Ascending aorta (tissue), 2 donors: ENCODE measurements at regions not wholly inside any gene's neighbourhood (a gene's known extent, or its start where the extent isn't known, plus 50 kb on each side); places are given as distances from the start of the nearest gene placed in this dataset.
"Not testable (repeated sequence)": the region's sequence is repeated elsewhere in the genome, so short reads cannot be mapped to it uniquely, and the experiment has no call there.

ENCODE experiments used
- DNase-seq, 2 donors: peaks; one replicate each; pipeline ENCODE4 v3.0.0-alpha.2; 2019; ENCODE audit warnings: low spot score in 2 of 2
- H3K27ac ChIP-seq, 2 donors: fragments of 200-600 bp; sonication (generic); one replicate each; pipeline ENCODE4 v1.5.1; 2016 to 2017; ENCODE audit warnings: mild to moderate bottlenecking in 1 of 2
- H3K27me3 ChIP-seq: fragments of 200-600 bp; sonication (generic); one replicate; pipeline ENCODE4 v1.5.1; 2017
- H3K36me3 ChIP-seq, 2 donors: fragments of 200-600 bp; sonication (generic); one replicate each; pipeline ENCODE4 v1.5.1; 2016
- H3K4me1 ChIP-seq, 2 donors: fragments of 200-600 bp; sonication (generic); one replicate each; pipeline ENCODE4 v1.5.1; 2016 to 2017; ENCODE audit warnings: mild to moderate bottlenecking in 1 of 2
- H3K4me3 ChIP-seq, 2 donors: fragments of 200-600 bp; sonication (generic); one replicate each; pipeline ENCODE4 v1.5.1; 2016 to 2017; ENCODE audit warnings: mild to moderate bottlenecking in 1 of 2
- H3K9me3 ChIP-seq, 2 donors: fragments of 200-600 bp; sonication (generic); one replicate each; pipeline ENCODE4 v1.5.1; 2016
- CTCF ChIP-seq, 3 experiments: fragments of 200-600 bp in 2 of 3; fragments of 450-650 bp in 1 of 3; sonication (generic) in 2 of 3; IDR thresholded peaks; one replicate each; pipeline ENCODE4 v1.5.1; 2016 to 2019; ENCODE audit warnings: antibody characterized with exemption in 3 of 3, mild to moderate bottlenecking in 1 of 3, moderate library complexity in 1 of 3
- intact Hi-C: fragments of 100-400 bp; cut with DNase I; formaldehyde crosslinking; loops from one replicate; pipeline ENCODE4 v1.15.1; 2023

GRCh38 chr1:166673722-166674121 is 165.6 kb upstream of the POGK start:
- Histone ChIP-seq H3K4me1 (no peaks in the 10 kb centered on the region), H3K36me3 (no peaks in the 10 kb centered on the region), H3K4me3 (no peak overlapping the region), H3K27me3 (no peaks in the 10 kb centered on the region), H3K27ac (no peak overlapping the region), H3K9me3 (no peaks in the 10 kb centered on the region)
- TF ChIP-seq CTCF (IDR thresholded peaks at IDR 0.05) = no peak
- intact Hi-C loops = no loop called here
- DNase-seq = no peak

GRCh38 chr1:166675213-166675612 is 164.1 kb upstream of the POGK start:
- intact Hi-C loops = no loop called here
- H3K4me3 ChIP-seq = no peak overlapping the region
- H3K36me3 ChIP-seq = no peaks in the 10 kb centered on the region
- no peak for DNase-seq
- H3K9me3 ChIP-seq = no peaks in the 10 kb centered on the region
- no peak overlapping the region for H3K27ac ChIP-seq
- TF ChIP-seq CTCF (IDR thresholded peaks at IDR 0.05) = no peak
- H3K27me3 ChIP-seq = no peaks in the 10 kb centered on the region
- H3K4me1 ChIP-seq = no peaks in the 10 kb centered on the region

GRCh38 chr1:166676981-166677380 is 162.3 kb upstream of the POGK start:
- Histone ChIP-seq H3K9me3 (no peaks in the 10 kb centered on the region), H3K4me3 (no peak overlapping the region), H3K36me3 (no peaks in the 10 kb centered on the region), H3K4me1 (no peaks in the 10 kb centered on the region), H3K27me3 (no peaks in the 10 kb centered on the region), H3K27ac (no peak overlapping the region)
- intact Hi-C loops = no loop called here
- no peak for TF ChIP-seq CTCF (IDR thresholded peaks at IDR 0.05)
- no peak for DNase-seq

- TF ChIP-seq CTCF (IDR thresholded peaks at IDR 0.05) = no peak
- Histone ChIP-seq H3K4me3 (no peak overlapping the region), H3K36me3 (no peaks in the 10 kb centered on the region), H3K27ac (no peak overlapping the region), H3K4me1 (no peaks in the 10 kb centered on the region), H3K9me3 (no peaks in the 10 kb centered on the region), H3K27me3 (no peaks in the 10 kb centered on the region)
- intact Hi-C loops = no loop called here
- no peak for DNase-seq
These were observed 159.9 kb upstream of the POGK start for GRCh38 chr1:166679369-166679768.

GRCh38 chr1:166682588-166682987 is 156.7 kb upstream of the POGK start:
- no peak for TF ChIP-seq CTCF (IDR thresholded peaks at IDR 0.05)
- Histone ChIP-seq H3K4me3 (no peak overlapping the region), H3K27me3 (no peaks in the 10 kb centered on the region), H3K9me3 (peaks cover 0 to 6% of the 10 kb centered on the region in 2 donors), H3K27ac (no peak overlapping the region), H3K4me1 (no peaks in the 10 kb centered on the region), H3K36me3 (no peaks in the 10 kb centered on the region)
- intact Hi-C loops = no loop called here
- no peak for DNase-seq

GRCh38 chr1:166684669-166685068 is 154.6 kb upstream of the POGK start:
- H3K27ac ChIP-seq, H3K4me1 ChIP-seq, DNase-seq, H3K4me3 ChIP-seq, H3K9me3 ChIP-seq, H3K36me3 ChIP-seq, intact Hi-C loops, H3K27me3 ChIP-seq: not testable (repeated sequence)
